Spleen (tissue), 7 donors: ENCODE measurements at regions not wholly inside any gene's neighbourhood (a gene's known extent, or its start where the extent isn't known, plus 50 kb on each side); places are given as distances from the start of the nearest gene placed in this dataset.

Experiments used
- CTCF ChIP-seq, 11 experiments: fragments of 200-600 bp in 7 of 11; fragments of 450-650 bp in 4 of 11; sonication (generic) in 4 of 11; IDR thresholded peaks in 8 of 11; conservative IDR thresholded peaks in 3 of 11; 1 replicate in 7 of 11; 2 replicates in 4 of 11; pipeline versions ENCODE4 v1.4.0 to v1.8.0; 2016 to 2021; ENCODE audit warnings: antibody characterized with exemption in 11 of 11, inconsistent platforms in 4 of 11, mild to moderate bottlenecking in 1 of 11
- POLR2A ChIP-seq, 3 donors: fragments of 450-650 bp; IDR thresholded peaks; one replicate each; pipeline ENCODE4 v1.5.1; 2017; ENCODE audit warnings: antibody characterized with exemption in 3 of 3, mild to moderate bottlenecking in 1 of 3
- POLR2AphosphoS5 ChIP-seq, 3 donors: sonication (generic); formaldehyde crosslinking; IDR thresholded peaks; one replicate each; pipeline ENCODE4 v1.5.1; 2017; ENCODE audit warnings: antibody characterized with exemption in 3 of 3
- donor health status: DM: no; HTN: no; CAD: no; lungs with moderate emphysema.
- donor health status: DM: no; HTN: no; CAD: no.
- donor health status: DM: no; HTN: no; CAD: no.

GRCh38 chr10:20606985-20607384 is 290.1 kb downstream of the NEBL start:
- TF ChIP-seq CTCF (IDR thresholded peaks at IDR 0.05 in 8 of 11, conservative IDR thresholded peaks at IDR 0.05 in 3 of 11) (no peak), POLR2AphosphoS5 (IDR thresholded peaks at IDR 0.05) (no peak), POLR2A (IDR thresholded peaks at IDR 0.05) (no peak)
